ENCODE measurements at regions not wholly inside any gene's neighbourhood (a gene's known extent, or its start where the extent isn't known, plus 50 kb on each side); places are given as distances from the start of the nearest gene placed in this dataset.

DNA sequence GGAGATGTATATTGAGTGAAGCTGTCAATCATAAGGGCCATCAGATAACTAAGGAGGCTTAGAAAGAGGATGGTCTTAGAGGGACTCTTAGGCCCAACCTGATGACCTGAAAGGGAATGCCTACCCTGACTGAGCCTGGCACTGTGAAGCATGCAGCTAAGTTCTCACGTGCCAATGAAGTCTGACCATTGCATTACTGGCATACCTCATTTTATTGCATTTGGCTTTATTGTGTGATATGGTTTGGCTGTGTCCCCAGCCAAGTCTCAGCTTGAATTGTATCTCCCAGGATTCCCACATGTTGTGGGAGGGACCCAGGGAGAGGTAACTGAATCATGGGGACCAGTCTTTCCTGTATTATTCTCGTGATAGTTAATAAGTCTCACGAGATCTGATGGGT, 421.6 kb upstream of the SGCD start (continued):
- no peak for TF ChIP-seq TAF7 (optimal IDR thresholded peaks at IDR 0.05; ENCODE audit: borderline replicate concordance, low read depth, low read length)
- no peak for TF ChIP-seq BCL11A (IDR thresholded peaks at IDR 0.05; ENCODE audit: low read depth in 2 of 2, low read length in 2 of 2)
- TF ChIP-seq POU5F1 (IDR thresholded peaks at IDR 0.05; ENCODE audit: low read depth, low read length) = no peak
- no peak for TF ChIP-seq JUND (IDR thresholded peaks at IDR 0.05; ENCODE audit: low read length)
- TF ChIP-seq CEBPB (IDR thresholded peaks at IDR 0.05; ENCODE audit: low read depth, low read length) = no peak

Measured in H1 (cell line).